GM12878 (cell line): ENCODE measurements at regions not wholly inside any gene's neighbourhood (a gene's known extent, or its start where the extent isn't known, plus 50 kb on each side); places are given as distances from the start of the nearest gene placed in this dataset.

Experiments used
- TAF1 ChIP-seq: IDR thresholded peaks from 2 replicates; pipeline ENCODE4 v1.6.1; 2011; ENCODE audit warnings: mild to moderate bottlenecking, low read depth, low read length, borderline replicate concordance
- ZNF207 ChIP-seq: fragments of 450-650 bp; IDR thresholded peaks from 2 replicates; pipeline ENCODE4 v1.6.1; 2014; ENCODE audit warnings: antibody characterized with exemption, mild to moderate bottlenecking, borderline replicate concordance
- TF ChIP-seq, protein P1 (sequence below): IDR thresholded peaks from 2 replicates; pipeline ENCODE4 v1.6.1; 2012; ENCODE audit warnings: low read depth, low read length, improper control_type of control experiment
- TF ChIP-seq, protein P2 (sequence below), 3 experiments: IDR thresholded peaks in 2 of 3; conservative IDR thresholded peaks in 1 of 3; 2 replicates each; pipeline ENCODE4 v1.5.1; 2011; ENCODE audit warnings: low read depth in 3 of 3, low read length in 3 of 3, mild to moderate bottlenecking in 3 of 3, control low read depth in 2 of 3, moderate library complexity in 2 of 3, inconsistent platforms in 1 of 3, mixed read lengths in 1 of 3; ENCODE audit not compliant: control insufficient read depth in 2 of 3, insufficient read depth in 1 of 3; ENCODE audit errors: extremely low read depth in 1 of 3
- TF ChIP-seq, protein P3 (sequence below): fragments of 450-650 bp; formaldehyde crosslinking; IDR thresholded peaks from 2 replicates; pipeline ENCODE4 v1.4.0; 2022; ENCODE audit warnings: mild to moderate bottlenecking, moderate library complexity

DNA sequence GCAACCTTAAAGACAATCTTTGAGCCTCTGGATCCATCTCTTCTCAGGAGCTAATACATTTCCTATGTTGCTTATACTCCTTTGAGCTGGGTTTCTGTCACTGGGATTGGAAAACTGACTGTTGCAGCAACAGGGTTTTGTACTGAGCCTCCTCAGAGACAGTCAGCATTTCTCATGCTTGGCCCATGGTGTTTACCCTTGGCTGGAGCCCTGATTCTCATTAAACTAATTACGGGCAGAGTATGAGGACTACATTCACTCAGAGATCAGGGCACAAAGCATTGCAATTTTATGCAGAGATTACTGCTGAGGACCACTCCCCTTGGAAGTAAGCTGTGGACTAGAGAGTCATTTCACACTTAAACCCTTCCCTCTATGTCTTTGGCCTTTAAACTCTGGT lies 134.5 kb downstream of the LRIG2 start:
- TF ChIP-seq, protein P1, sequence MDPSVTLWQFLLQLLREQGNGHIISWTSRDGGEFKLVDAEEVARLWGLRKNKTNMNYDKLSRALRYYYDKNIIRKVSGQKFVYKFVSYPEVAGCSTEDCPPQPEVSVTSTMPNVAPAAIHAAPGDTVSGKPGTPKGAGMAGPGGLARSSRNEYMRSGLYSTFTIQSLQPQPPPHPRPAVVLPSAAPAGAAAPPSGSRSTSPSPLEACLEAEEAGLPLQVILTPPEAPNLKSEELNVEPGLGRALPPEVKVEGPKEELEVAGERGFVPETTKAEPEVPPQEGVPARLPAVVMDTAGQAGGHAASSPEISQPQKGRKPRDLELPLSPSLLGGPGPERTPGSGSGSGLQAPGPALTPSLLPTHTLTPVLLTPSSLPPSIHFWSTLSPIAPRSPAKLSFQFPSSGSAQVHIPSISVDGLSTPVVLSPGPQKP, result no peak
- no peak for TF ChIP-seq TAF1
- no peak for TF ChIP-seq ZNF207
- TF ChIP-seq, protein P2, sequence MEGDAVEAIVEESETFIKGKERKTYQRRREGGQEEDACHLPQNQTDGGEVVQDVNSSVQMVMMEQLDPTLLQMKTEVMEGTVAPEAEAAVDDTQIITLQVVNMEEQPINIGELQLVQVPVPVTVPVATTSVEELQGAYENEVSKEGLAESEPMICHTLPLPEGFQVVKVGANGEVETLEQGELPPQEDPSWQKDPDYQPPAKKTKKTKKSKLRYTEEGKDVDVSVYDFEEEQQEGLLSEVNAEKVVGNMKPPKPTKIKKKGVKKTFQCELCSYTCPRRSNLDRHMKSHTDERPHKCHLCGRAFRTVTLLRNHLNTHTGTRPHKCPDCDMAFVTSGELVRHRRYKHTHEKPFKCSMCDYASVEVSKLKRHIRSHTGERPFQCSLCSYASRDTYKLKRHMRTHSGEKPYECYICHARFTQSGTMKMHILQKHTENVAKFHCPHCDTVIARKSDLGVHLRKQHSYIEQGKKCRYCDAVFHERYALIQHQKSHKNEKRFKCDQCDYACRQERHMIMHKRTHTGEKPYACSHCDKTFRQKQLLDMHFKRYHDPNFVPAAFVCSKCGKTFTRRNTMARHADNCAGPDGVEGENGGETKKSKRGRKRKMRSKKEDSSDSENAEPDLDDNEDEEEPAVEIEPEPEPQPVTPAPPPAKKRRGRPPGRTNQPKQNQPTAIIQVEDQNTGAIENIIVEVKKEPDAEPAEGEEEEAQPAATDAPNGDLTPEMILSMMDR (IDR thresholded peaks at IDR 0.05 in 2 of 3, conservative IDR thresholded peaks at IDR 0.05 in 1 of 3; ENCODE audit: control insufficient read depth in 2 of 3, extremely low read depth in 1 of 3, insufficient read depth in 1 of 3, low read depth in 3 of 3, low read length in 3 of 3), result no peak
- TF ChIP-seq, protein P3, sequence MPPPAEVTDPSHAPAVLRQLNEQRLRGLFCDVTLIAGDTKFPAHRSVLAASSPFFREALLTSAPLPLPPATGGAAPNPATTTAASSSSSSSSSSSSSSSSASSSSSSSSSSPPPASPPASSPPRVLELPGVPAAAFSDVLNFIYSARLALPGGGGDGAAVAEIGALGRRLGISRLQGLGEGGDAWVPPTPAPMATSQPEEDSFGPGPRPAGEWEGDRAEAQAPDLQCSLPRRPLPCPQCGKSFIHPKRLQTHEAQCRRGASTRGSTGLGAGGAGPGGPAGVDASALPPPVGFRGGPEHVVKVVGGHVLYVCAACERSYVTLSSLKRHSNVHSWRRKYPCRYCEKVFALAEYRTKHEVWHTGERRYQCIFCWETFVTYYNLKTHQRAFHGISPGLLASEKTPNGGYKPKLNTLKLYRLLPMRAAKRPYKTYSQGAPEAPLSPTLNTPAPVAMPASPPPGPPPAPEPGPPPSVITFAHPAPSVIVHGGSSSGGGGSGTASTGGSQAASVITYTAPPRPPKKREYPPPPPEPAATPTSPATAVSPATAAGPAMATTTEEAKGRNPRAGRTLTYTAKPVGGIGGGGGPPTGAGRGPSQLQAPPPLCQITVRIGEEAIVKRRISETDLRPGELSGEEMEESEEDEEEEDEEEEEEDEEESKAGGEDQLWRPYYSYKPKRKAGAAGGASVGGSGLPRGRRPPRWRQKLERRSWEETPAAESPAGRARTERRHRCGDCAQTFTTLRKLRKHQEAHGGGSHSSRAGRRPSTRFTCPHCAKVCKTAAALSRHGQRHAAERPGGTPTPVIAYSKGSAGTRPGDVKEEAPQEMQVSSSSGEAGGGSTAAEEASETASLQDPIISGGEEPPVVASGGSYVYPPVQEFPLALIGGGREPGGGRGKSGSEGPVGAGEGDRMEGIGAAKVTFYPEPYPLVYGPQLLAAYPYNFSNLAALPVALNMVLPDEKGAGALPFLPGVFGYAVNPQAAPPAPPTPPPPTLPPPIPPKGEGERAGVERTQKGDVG (CRISPR knock-in tag), result no peak
